GM23338 (cell line): ENCODE measurements at regions not wholly inside any gene's neighbourhood (a gene's known extent, or its start where the extent isn't known, plus 50 kb on each side); places are given as distances from the start of the nearest gene placed in this dataset.

Experiments used
- ATAC-seq: fragments of 200-7000 bp; cut with Tn5 transposase; 3 replicates; pipeline ENCODE4 v1.9.1; 2020
- DNase-seq: peaks from one replicate; pipeline ENCODE4 v3.0.0-alpha.2; 2015; ENCODE audit warnings: low spot score
- H2AFZ ChIP-seq: fragments of 200-600 bp; sonication (generic); 2 replicates; pipeline ENCODE4 v1.8.0; 2016; ENCODE audit warnings: antibody characterized with exemption, mild to moderate bottlenecking, moderate library complexity
- H3F3A ChIP-seq: fragments of 200-600 bp; sonication (generic); replicated peaks from 2 replicates; pipeline ENCODE4 v1.8.0; 2017; ENCODE audit warnings: antibody characterized with exemption, mixed run types, low read depth
- H3K27ac ChIP-seq: fragments of 200-600 bp; sonication (generic); 2 replicates; pipeline ENCODE4 v1.6.1; 2016; ENCODE audit warnings: low read depth
- H3K27me3 ChIP-seq: fragments of 200-600 bp; sonication (generic); 2 replicates; pipeline ENCODE4 v1.8.0; 2016; ENCODE audit warnings: mild to moderate bottlenecking, mixed run types, moderate library complexity; ENCODE audit not compliant: insufficient read depth
- H3K36me3 ChIP-seq: fragments of 200-600 bp; sonication (generic); 2 replicates; pipeline ENCODE4 v1.8.0; 2016; ENCODE audit warnings: mild to moderate bottlenecking; ENCODE audit not compliant: insufficient read depth
- H3K4me1 ChIP-seq: fragments of 200-600 bp; sonication (generic); 2 replicates; pipeline ENCODE4 v1.8.0; 2016; ENCODE audit warnings: mild to moderate bottlenecking, moderate library complexity; ENCODE audit not compliant: insufficient read depth
- H3K4me2 ChIP-seq: fragments of 200-600 bp; sonication (generic); 2 replicates; pipeline ENCODE4 v1.7.1; 2017; ENCODE audit warnings: mixed run types
- H3K4me3 ChIP-seq: fragments of 200-600 bp; sonication (generic); 2 replicates; pipeline ENCODE4 v1.6.1; 2016; ENCODE audit warnings: mixed run types
- H3K79me2 ChIP-seq: fragments of 200-600 bp; sonication (generic); replicated peaks from 2 replicates; pipeline ENCODE4 v1.8.0; 2017; ENCODE audit warnings: mild to moderate bottlenecking; ENCODE audit not compliant: insufficient read depth
- H3K9me2 ChIP-seq: fragments of 200-600 bp; sonication (generic); 2 replicates; pipeline ENCODE4 v1.8.0; 2017; ENCODE audit not compliant: insufficient read depth
- H4K20me1 ChIP-seq: fragments of 200-600 bp; sonication (generic); replicated peaks from 2 replicates; pipeline ENCODE4 v1.8.0; 2017; ENCODE audit warnings: mild to moderate bottlenecking; ENCODE audit not compliant: insufficient read depth
- H3K27ac Mint-ChIP-seq: 2 replicates; pipeline ENCODE4 v1.8.0; 2020; ENCODE audit warnings: inconsistent platforms, mild to moderate bottlenecking, moderate library complexity, mixed read lengths
- H3K27me3 Mint-ChIP-seq: 3 replicates; pipeline ENCODE4 v1.8.0; 2022; ENCODE audit warnings: low read depth, mild to moderate bottlenecking, moderate library complexity, mixed read lengths, inconsistent platforms; ENCODE audit not compliant: insufficient read depth, poor library complexity
- H3K36me3 Mint-ChIP-seq: 3 replicates; pipeline ENCODE4 v1.8.0; 2021; ENCODE audit warnings: low read depth, mild to moderate bottlenecking, inconsistent platforms, moderate library complexity, mixed read lengths
- H3K4me1 Mint-ChIP-seq: 3 replicates; pipeline ENCODE4 v1.8.0; 2020; ENCODE audit warnings: mild to moderate bottlenecking, inconsistent platforms, mixed read lengths
- H3K4me3 Mint-ChIP-seq: 3 replicates; pipeline ENCODE4 v1.8.0; 2021; ENCODE audit warnings: moderate library complexity, mild to moderate bottlenecking, inconsistent platforms, mixed read lengths
- H3K9me3 Mint-ChIP-seq: 3 replicates; pipeline ENCODE4 v1.8.0; 2020; ENCODE audit warnings: moderate library complexity, mild to moderate bottlenecking, inconsistent platforms, mixed read lengths
- CTCF ChIP-seq, 2 experiments: fragments of 200-600 bp in 1 of 2; sonication (generic) in 1 of 2; conservative IDR thresholded peaks; 2 replicates each; pipeline versions ENCODE4 v1.5.1 to v1.6.1; 2016 to 2017; ENCODE audit warnings: antibody characterized with exemption in 2 of 2, low read depth in 2 of 2, mild to moderate bottlenecking in 2 of 2, moderate library complexity in 1 of 2
- ETS1 ChIP-seq: IDR thresholded peaks from 2 replicates; pipeline ENCODE4 v1.6.1; 2016; ENCODE audit warnings: antibody characterized with exemption
- EZH2 ChIP-seq: fragments of 200-600 bp; sonication (generic); IDR thresholded peaks from one replicate; pipeline ENCODE4 v1.8.0; 2017; ENCODE audit warnings: antibody characterized with exemption, mild to moderate bottlenecking, low read depth; ENCODE audit not compliant: unreplicated experiment
- POLR2AphosphoS5 ChIP-seq: IDR thresholded peaks from 2 replicates; pipeline ENCODE4 v1.6.1; 2016; ENCODE audit warnings: antibody characterized with exemption, low read depth
- REST ChIP-seq: IDR thresholded peaks from one replicate; pipeline ENCODE4 v1.6.1; 2018; ENCODE audit warnings: antibody characterized with exemption; ENCODE audit not compliant: unreplicated experiment
- ZNF114 ChIP-seq: fragments of 250-450 bp; sonication (Bioruptor Pico); IDR thresholded peaks from 2 replicates; pipeline ENCODE4 v1.5.0; 2020; ENCODE audit warnings: mild to moderate bottlenecking, moderate library complexity
- ZNF331 ChIP-seq: fragments of 250-450 bp; sonication (Bioruptor Pico); IDR thresholded peaks from 2 replicates; pipeline ENCODE4 v1.5.0; 2020; ENCODE audit warnings: low read depth, mild to moderate bottlenecking, moderate library complexity
- ZNF462 ChIP-seq: fragments of 250-450 bp; sonication (Bioruptor Pico); IDR thresholded peaks from 2 replicates; pipeline ENCODE4 v1.5.0; 2020; ENCODE audit warnings: mild to moderate bottlenecking, moderate library complexity

- TF ChIP-seq EZH2, result no peak
- TF ChIP-seq ETS1, result no peak
- no peak for TF ChIP-seq ZNF114
Observed at GRCh38 chr13:33629605-33630360, 188.2 kb upstream of the RFC3 start (continued).

- H3F3A ChIP-seq, result no peaks in the 10 kb centered on the region
- no peaks in the 10 kb centered on the region for H3K36me3 ChIP-seq
- Mint-ChIP-seq H3K27ac (no peak overlapping the region), H3K27me3 (no peaks in the 10 kb centered on the region), H3K9me3 (no peaks in the 10 kb centered on the region), H3K36me3 (no peaks in the 10 kb centered on the region), H3K4me1 (peaks cover 29% of the 10 kb centered on the region), H3K4me3 (no peak overlapping the region)
- no peaks in the 10 kb centered on the region for H3K79me2 ChIP-seq
- H3K4me2 ChIP-seq, result no peak overlapping the region
- H3K4me3 ChIP-seq, result no peak overlapping the region
- no peaks in the 10 kb centered on the region for H4K20me1 ChIP-seq
- DNase-seq (no peak), ATAC-seq (no peak)
- no peaks in the 10 kb centered on the region; the same call in 1 of the 2 replicates for H3K9me2 ChIP-seq
- H3K27me3 ChIP-seq, result no peaks in the 10 kb centered on the region
- peak overlapping the region; percentile 67; the same call in 1 of the 2 replicates for H2AFZ ChIP-seq
- H3K27ac ChIP-seq, result no peak overlapping the region
- peaks cover 27% of the 10 kb centered on the region for H3K4me1 ChIP-seq
- TF ChIP-seq EZH2 (no peak), ZNF331 (CRISPR knock-in tag) (no peak), ZNF114 (no peak), POLR2AphosphoS5 (no peak), REST (no peak), CTCF (conservative IDR thresholded peaks at IDR 0.05; ENCODE audit: low read depth in 2 of 2) (no peak), ZNF462 (no peak)
Observed at GRCh38 chr13:33633701-33634545, 184.0 kb upstream of the RFC3 start.
